Nephron (organoid): ENCODE measurements at regions not wholly inside any gene's neighbourhood (a gene's known extent, or its start where the extent isn't known, plus 50 kb on each side); places are given as distances from the start of the nearest gene placed in this dataset.

ENCODE experiments used
- H3K27ac Mint-ChIP-seq, 3 experiments: 2 replicates each; pipeline ENCODE4 v1.8.0; 2020; ENCODE audit warnings: mixed read lengths in 3 of 3, mild to moderate bottlenecking in 2 of 3, moderate library complexity in 1 of 3
- H3K27me3 Mint-ChIP-seq: 2 replicates; pipeline ENCODE4 v1.8.0; 2021; ENCODE audit warnings: low read depth, mild to moderate bottlenecking, moderate library complexity, mixed read lengths
- H3K36me3 Mint-ChIP-seq: 2 replicates; pipeline ENCODE4 v1.8.0; 2020; ENCODE audit warnings: low read depth, mixed read lengths
- H3K4me1 Mint-ChIP-seq: 2 replicates; pipeline ENCODE4 v1.8.0; 2020; ENCODE audit warnings: mixed read lengths
- H3K4me3 Mint-ChIP-seq, 3 experiments: 2 replicates each; pipeline ENCODE4 v1.8.0; 2020; ENCODE audit warnings: mild to moderate bottlenecking in 3 of 3, mixed read lengths in 3 of 3, moderate library complexity in 2 of 3
- H3K9me3 Mint-ChIP-seq: 2 replicates; pipeline ENCODE4 v1.8.0; 2020; ENCODE audit warnings: mixed read lengths
- TF ChIP-seq, protein P1 (sequence below), 3 experiments: fragments of 200-600 bp; sonication (generic); IDR thresholded peaks; one replicate each; pipeline ENCODE4 v1.5.0; 2021; ENCODE audit warnings: antibody characterized with exemption in 3 of 3; ENCODE audit not compliant: unreplicated experiment in 3 of 3

- peak overlapping the region; percentile 11 to 66 (median 28) for H3K27ac Mint-ChIP-seq
- H3K36me3 Mint-ChIP-seq = no peaks in the 10 kb centered on the region
- H3K4me1 Mint-ChIP-seq = peaks cover 47% of the 10 kb centered on the region
- no peak overlapping the region for H3K4me3 Mint-ChIP-seq
- peaks cover 11% of the 10 kb centered on the region for H3K27me3 Mint-ChIP-seq
- H3K9me3 Mint-ChIP-seq = no peaks in the 10 kb centered on the region
- TF ChIP-seq, protein P1, sequence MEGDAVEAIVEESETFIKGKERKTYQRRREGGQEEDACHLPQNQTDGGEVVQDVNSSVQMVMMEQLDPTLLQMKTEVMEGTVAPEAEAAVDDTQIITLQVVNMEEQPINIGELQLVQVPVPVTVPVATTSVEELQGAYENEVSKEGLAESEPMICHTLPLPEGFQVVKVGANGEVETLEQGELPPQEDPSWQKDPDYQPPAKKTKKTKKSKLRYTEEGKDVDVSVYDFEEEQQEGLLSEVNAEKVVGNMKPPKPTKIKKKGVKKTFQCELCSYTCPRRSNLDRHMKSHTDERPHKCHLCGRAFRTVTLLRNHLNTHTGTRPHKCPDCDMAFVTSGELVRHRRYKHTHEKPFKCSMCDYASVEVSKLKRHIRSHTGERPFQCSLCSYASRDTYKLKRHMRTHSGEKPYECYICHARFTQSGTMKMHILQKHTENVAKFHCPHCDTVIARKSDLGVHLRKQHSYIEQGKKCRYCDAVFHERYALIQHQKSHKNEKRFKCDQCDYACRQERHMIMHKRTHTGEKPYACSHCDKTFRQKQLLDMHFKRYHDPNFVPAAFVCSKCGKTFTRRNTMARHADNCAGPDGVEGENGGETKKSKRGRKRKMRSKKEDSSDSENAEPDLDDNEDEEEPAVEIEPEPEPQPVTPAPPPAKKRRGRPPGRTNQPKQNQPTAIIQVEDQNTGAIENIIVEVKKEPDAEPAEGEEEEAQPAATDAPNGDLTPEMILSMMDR (IDR thresholded peaks at IDR 0.05; ENCODE audit: unreplicated experiment in 3 of 3) = no peak
These were observed 55.0 kb upstream of the DAPL1 start for GRCh38 chr2:158740127-158740526.

- peak overlapping the region; percentile 11 to 66 (median 28) for H3K27ac Mint-ChIP-seq
- peaks cover 52% of the 10 kb centered on the region for H3K4me1 Mint-ChIP-seq
- H3K36me3 Mint-ChIP-seq = no peaks in the 10 kb centered on the region
- H3K4me3 Mint-ChIP-seq = no peak overlapping the region
- H3K9me3 Mint-ChIP-seq = no peaks in the 10 kb centered on the region
- TF ChIP-seq, protein P1 (IDR thresholded peaks at IDR 0.05; ENCODE audit: unreplicated experiment in 3 of 3) = no peak
- peaks cover 15% of the 10 kb centered on the region for H3K27me3 Mint-ChIP-seq
These were observed 54.5 kb upstream of the DAPL1 start for GRCh38 chr2:158740621-158741020.

- Mint-ChIP-seq H3K27me3 (peaks cover 18% of the 10 kb centered on the region), H3K36me3 (no peaks in the 10 kb centered on the region), H3K9me3 (no peaks in the 10 kb centered on the region), H3K4me3 (no peak overlapping the region), H3K4me1 (peaks cover 59% of the 10 kb centered on the region), H3K27ac (peak overlapping the region; percentile 32 to 59 (median 47))
- TF ChIP-seq, protein P1 (IDR thresholded peaks at IDR 0.05; ENCODE audit: unreplicated experiment in 3 of 3) = no peak
These were observed 53.5 kb upstream of the DAPL1 start for GRCh38 chr2:158741625-158742024.

- no peaks in the 10 kb centered on the region for H3K9me3 Mint-ChIP-seq
- H3K36me3 Mint-ChIP-seq = no peaks in the 10 kb centered on the region
- H3K4me3 Mint-ChIP-seq = no peak overlapping the region
- peaks cover 18% of the 10 kb centered on the region for H3K27me3 Mint-ChIP-seq
- TF ChIP-seq, protein P1 (IDR thresholded peaks at IDR 0.05; ENCODE audit: unreplicated experiment in 3 of 3) = no peak
- H3K4me1 Mint-ChIP-seq = peaks cover 57% of the 10 kb centered on the region
- H3K27ac Mint-ChIP-seq = peak overlapping the region; percentile 6 to 36 (median 35)
These were observed 52.6 kb upstream of the DAPL1 start for GRCh38 chr2:158742536-158742935.

DNA sequence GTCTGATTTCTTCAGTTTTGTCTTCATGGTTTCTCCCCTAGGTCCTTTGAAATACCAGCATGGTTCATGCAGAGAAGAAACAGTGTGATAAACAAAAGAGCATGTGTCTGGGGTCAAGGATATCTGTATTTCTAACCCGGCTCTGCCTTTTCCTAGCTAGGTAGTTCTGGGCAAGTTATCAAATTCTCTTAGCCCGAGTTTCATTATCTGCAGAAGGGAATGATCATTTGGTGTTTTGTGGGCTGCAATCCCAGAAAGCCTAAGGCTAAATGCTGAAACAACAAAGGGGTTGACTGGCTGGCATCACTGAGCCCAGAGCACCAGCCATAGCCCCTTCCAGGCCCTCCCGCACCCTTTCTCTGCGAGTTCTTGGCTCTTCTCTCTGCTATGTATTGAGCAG, 51.7 kb upstream of the DAPL1 start:
- Mint-ChIP-seq H3K36me3 (no peaks in the 10 kb centered on the region), H3K9me3 (no peaks in the 10 kb centered on the region), H3K27me3 (peaks cover 18% of the 10 kb centered on the region), H3K4me3 (no peak overlapping the region), H3K27ac (peak overlapping the region in 1 of 3 experiments; percentile 33), H3K4me1 (peaks cover 53% of the 10 kb centered on the region)
- TF ChIP-seq, protein P1 (IDR thresholded peaks at IDR 0.05; ENCODE audit: unreplicated experiment in 3 of 3) = no peak

GRCh38 chr2:158743879-158744278, 51.2 kb upstream of the DAPL1 start:
- Mint-ChIP-seq H3K27me3 (peaks cover 18% of the 10 kb centered on the region), H3K4me1 (peaks cover 55% of the 10 kb centered on the region), H3K9me3 (no peaks in the 10 kb centered on the region), H3K4me3 (no peak overlapping the region), H3K36me3 (no peaks in the 10 kb centered on the region), H3K27ac (peak overlapping the region in 1 of 3 experiments; percentile 33)
- TF ChIP-seq, protein P1 (IDR thresholded peaks at IDR 0.05; ENCODE audit: unreplicated experiment in 3 of 3) = no peak
